GM18873 (cell line): ENCODE measurements at regions not wholly inside any gene's neighbourhood (a gene's known extent, or its start where the extent isn't known, plus 50 kb on each side); places are given as distances from the start of the nearest gene placed in this dataset.
"Not testable (repeated sequence)": the region's sequence is repeated elsewhere in the genome, so short reads cannot be mapped to it uniquely, and the experiment has no call there.

Experiments
- ATAC-seq: cut with Tn5 transposase; IDR thresholded peaks from one replicate; pipeline ENCODE4 v1.9.1; 2021; ENCODE audit warnings: mild to moderate bottlenecking, moderate library complexity, moderate number of reproducible peaks; ENCODE audit not compliant: unreplicated experiment, low FRiP score

DNA sequence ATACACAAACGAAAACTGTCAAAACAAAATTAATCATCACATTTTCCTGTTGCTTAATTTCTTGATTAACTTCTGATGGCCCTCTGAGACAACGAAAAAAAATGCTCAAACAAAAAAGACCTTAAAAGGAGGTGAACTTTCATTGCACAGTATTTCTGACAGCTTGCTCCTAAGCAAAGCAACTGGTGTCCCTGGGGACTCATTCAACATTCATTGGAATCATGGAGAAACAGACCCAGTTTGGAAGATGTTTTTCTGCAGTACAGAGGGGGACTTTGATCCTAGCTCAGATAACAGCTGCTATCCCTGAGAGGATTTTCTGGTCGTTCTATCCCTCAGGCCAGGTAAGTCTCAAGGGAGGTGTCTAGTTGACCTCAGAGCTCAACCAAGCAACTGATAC is 378.7 kb upstream of the ATP11B start:
- no peak for ATAC-seq

DNA sequence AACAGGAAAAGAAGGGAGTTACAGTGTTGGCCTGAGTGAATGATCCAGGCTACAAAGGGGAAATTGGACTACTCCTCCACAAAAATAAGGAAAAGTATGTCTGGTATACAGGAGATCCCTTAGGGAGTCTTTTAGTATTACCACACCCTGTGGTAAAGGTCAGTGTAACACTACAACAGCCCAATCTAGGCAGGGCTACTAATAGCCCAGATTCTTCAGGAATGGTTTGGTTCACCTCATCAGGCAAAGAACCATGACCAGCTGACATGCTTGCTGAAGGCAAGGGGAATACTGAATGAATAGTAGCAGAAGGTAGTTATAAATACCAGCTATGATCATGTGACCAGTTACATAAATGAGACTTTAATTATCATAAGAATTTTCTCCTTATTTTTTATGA is 372.6 kb upstream of the ATP11B start:
- no peak for ATAC-seq

DNA sequence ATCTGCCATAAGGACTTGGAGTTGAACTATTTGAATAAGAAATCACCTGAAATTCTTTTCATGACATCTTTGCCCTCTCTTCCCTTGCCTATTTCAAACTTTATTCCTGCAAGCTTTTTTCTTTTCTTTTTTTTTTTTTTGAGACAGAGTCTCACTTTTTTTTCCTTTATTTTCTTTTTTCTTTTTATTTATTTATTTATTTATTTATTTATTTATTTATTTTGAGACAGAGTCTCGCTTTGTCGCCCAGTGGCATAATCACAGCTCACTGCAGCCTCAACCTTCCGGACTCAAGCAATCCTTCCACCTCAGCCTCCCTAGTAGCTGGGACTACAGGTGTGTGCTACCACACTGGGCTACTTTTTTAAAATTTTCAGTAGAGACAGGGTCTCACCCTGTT is 369.3 kb upstream of the ATP11B start:
- no peak for ATAC-seq

DNA sequence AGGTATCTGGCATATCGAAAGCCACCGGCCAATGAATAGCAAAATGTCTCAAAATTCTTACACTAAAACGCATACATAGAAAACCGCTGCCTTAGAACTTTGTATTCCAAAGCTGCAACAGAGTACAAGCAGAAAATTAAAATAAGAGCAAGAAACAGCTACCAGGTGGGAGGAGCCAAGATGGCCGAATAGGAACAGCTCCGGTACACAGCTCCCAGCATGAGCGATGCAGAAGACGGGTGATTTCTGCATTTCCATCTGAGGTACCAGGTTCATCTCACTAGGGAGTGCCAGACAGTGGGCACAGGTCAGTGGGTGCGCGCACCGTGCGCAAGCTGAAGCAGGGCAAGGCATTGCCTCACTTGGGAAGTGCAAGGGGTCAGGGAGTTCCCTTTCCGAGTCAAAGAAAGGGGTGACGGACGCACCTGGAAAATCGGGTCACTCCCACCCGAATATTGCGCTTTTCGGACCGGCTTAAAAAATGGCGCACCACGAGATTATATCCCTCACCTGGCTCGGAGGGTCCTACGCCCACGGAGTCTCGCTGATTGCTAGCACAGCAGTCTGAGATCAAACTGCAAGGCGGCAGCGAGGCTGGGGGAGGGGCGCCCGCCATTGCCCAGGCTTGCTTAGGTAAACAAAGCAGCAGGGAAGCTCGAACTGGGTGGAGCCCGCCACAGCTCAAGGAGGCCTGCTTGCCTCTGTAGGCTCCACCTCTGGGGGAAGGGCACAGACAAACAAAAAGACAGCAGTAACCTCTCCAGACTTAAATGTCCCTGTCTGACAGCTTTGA is 367.2 kb upstream of the ATP11B start:
- ATAC-seq, result not testable (repeated sequence)

DNA sequence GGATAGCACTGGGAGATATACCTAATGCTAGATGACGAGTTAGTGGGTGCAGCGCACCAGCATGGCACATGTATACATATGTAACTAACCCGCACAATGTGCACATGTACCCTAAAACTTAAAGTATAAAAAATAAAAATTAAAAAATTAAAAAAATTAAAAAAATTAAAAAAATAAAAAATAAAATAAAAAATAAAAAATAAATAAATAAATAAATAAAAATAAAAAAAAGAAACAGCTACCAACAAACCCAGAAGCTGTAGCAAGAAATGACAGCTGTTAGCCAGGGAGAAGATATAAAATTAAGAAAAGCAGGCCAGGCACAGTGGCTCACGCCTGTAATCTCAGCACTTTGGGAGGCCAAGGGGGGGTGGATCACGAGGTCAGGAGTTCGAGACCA is 361.3 kb upstream of the ATP11B start:
- not testable (repeated sequence) for ATAC-seq

DNA sequence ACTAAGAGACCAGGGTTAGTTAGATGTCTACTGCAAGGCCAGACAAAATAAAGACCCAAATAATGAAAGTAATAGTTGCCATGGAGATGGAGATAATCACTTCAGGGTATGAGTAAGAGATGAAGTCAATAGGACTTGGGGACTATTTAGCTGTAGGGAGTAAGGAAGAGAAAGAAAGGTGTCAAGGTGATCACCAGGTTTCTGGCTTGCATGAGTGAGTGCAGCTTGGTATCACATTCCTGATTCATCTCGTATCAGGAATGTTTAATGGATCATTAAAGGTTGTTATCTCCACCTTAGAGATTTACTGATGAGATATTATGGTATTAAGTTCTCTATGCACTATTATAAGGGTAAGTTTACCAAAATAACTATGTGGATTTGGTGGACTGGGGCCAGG is 357.4 kb upstream of the ATP11B start:
- no peak for ATAC-seq

DNA sequence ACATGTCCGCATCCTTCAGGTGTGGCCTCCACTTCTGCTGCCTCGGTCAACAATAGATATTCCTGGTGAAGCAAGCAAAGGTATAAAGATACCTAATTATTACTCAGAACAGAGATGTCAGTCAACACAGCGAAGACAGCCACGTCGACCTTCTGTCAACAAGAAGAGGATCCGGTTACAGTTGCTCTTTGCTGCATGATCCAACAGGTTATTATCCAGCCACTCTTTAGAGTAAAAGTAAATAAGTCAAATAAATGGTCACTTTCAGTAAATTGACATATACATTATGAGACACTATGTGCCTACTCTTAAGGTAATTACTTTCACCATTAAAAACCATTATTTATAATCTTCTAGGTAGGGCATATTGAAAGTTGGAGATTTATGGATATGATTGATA is 356.8 kb upstream of the ATP11B start:
- no peak for ATAC-seq

DNA sequence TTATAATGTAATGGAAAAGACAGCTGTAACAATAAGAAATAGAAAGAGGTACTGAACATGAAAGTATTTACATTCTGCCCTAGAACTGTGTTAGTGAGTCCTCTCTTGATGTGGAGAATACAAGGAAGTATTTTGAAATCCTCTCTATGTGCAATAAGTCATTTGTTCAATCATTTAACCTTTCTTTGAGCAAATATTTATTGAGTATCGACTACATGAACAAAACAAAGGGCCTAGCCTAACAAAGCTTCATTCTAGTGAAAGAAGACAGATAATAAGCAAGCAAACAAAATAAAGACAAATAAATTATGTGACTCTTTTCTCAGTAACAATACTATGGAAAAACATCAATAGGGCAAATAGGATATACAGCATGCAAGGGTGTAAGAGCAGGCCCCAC is 354.9 kb upstream of the ATP11B start:
- no peak for ATAC-seq

DNA sequence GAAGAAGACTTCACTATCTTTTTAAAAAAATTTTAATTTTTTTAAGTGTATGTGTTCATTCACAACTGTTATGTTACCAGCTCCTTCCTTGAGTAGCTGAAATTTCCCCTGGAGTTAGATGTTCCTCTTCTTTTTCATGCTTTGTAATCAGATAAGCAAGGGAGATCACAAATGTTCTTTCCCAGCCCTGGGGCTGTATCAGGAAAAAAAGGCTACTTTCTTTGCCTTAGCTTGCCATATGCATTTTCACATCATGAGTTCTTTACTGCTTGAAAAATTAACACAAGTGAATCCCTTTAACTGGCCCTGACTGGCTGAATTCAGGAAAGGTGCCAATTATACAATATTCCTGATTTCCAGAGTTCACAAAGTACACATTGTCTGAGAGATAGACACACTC is 353.2 kb upstream of the ATP11B start:
- ATAC-seq, result no peak

DNA sequence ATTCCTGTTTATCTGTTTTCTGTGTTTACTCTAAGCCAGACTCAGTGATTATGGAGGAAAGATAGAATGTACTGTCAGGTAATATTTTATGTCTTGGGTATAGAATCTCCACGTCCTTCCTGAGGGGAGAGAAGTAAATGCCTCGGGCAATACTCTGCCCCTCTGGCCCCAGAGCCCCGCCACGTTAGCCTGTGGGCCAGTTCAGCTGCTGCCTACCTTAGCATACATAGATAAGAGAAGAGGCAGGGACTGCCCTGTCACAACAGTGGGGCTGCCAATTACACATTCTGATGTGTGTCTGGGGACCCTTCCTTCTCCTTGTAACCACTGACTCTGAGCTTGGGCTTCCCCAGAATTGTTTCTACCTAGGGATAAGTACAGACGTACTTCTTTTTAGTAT is 347.7 kb upstream of the ATP11B start:
- ATAC-seq, result no peak

DNA sequence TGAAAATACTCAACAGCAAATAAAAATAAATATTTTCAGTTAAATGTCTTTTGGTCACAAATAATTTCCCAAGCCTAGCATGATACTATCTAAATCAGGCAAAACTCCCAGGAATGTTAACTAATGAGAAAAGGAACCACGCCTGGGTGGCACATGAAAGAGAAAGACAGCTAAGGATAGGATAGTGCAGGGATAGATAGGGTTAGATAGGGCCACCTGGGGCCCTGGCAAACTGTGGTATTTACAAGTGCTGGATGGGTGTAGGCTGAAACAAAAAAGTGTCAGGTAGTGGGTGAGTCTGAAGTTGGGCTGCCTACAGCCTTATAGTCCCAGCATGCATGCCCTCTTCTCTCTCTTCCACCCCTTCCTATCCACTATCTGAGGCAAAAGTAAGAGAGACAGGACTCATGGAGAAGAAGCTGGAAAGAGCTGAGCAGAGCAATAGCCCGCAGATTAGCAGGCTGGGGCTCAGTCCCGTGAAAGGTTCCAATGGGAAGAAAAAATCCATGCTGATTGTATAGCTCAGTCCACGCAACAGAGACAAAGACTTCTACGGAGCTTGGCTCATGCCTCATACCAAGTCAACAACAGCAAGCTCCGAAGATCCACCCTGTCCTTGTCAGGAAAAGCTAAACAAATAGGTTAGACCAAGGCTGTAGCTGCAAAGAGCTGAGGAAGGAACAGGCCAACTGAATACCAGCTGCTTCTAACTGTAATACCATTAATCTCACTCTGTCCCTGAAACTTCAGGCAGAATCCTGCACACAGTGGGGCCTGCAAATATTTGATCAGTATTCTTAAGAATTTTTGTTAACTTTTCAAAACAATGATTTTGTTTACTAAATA is 342.1 kb upstream of the ATP11B start:
- ATAC-seq, result no peak

DNA sequence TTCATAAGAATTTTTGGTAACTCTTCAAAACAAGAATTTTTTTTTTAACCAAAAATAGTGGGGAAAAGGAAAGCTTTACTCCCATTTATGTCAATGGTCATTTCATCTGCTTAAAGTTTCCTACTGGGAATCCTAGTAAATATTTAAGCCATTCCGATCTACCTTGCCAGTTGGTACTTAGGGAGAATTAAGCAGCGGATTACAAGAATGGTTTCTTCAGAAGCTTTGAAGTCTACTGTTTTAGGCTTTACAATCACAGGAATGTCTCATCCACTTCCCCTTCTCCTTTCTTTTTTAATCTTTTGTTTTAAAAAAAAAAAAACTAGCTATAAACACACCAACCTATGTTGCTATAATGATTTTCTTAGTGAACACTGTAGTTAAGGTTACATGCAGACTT is 341.4 kb upstream of the ATP11B start:
- ATAC-seq, result no peak

DNA sequence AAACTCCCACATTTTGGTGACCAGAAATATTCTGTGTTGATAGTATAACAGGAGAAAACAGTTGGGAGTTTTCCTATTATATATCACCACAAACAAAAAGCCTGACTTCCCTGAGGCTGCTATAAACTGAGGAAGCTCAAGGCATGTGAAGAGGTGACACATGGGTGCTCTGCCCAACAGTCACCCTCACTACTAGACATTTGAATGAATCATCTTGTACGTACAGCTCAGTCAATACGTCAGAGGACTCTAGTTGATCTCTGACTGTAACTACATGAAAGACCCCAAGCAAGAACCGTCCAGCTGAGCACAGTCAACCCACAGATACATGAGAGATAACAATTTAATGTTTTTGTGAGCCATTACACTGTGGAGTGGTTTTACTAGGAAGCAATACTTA is 338.3 kb upstream of the ATP11B start:
- no peak for ATAC-seq

DNA sequence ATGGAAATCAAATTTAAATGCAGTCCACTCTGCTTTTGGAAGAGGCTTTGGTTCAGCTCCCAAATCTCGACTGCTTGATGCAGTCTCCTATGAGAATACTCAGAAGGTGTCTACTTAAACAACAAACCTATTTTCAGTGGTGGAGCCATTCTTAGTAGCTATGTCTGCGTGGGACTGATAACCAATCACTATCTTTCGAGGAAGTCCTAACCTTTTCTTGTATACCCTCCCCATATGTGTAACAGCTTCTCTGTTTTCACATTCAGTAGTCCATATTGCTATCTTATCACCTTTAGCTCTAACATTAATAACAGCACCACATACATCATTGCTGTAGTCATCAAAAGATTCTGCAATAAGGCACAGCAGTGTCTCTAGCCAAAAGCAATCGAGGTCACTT is 333.0 kb upstream of the ATP11B start:
- no peak for ATAC-seq

DNA sequence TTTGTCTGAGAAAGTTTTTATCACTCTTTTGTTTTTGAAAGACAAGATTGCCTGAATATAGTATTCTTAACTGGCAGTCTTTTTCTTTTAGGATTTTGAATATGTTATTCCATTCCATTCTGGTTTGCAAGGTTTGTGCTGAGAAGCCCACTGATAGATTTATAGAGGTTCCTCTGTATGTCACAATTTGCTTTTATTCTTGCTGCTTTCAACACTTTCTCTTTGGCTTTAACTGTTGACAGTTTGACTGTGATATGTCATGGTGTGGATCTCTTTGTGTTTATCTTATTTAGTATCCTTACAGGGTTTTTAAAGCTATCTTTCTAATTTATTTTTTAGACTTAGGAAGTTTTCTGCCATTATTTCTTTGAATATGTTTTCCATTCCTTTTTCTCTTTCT is 331.2 kb upstream of the ATP11B start:
- ATAC-seq, result no peak

DNA sequence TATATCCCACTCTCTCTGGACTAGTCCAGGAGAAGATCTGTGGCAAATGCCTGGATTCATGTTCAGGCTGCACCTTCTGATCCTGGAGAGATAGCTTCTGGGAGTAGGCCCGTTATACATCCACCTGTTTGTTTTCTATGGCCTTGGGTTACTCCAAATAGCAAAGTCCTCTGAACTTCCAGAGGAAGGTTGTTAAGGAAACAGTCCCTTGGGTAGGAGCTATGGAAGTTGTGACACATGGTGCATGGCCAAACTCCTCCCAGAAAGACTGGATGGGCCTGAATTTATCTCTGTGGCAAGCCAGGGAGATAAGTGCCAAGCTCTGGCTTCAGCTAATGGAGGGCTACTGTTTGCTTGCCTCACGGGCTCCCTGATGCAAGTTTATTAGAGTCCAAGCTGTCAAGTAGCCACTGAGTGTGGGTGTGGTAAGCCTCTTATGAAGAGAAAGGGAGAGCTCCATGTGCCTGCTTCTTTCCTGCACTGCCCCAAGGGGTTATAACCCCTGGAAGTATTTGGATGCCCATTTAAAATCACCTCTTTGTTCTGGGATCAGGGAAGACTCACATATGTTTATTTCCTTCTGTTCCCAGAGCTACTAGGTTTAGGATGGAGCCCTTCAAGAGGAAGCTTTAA is 328.7 kb upstream of the ATP11B start:
- no peak for ATAC-seq

DNA sequence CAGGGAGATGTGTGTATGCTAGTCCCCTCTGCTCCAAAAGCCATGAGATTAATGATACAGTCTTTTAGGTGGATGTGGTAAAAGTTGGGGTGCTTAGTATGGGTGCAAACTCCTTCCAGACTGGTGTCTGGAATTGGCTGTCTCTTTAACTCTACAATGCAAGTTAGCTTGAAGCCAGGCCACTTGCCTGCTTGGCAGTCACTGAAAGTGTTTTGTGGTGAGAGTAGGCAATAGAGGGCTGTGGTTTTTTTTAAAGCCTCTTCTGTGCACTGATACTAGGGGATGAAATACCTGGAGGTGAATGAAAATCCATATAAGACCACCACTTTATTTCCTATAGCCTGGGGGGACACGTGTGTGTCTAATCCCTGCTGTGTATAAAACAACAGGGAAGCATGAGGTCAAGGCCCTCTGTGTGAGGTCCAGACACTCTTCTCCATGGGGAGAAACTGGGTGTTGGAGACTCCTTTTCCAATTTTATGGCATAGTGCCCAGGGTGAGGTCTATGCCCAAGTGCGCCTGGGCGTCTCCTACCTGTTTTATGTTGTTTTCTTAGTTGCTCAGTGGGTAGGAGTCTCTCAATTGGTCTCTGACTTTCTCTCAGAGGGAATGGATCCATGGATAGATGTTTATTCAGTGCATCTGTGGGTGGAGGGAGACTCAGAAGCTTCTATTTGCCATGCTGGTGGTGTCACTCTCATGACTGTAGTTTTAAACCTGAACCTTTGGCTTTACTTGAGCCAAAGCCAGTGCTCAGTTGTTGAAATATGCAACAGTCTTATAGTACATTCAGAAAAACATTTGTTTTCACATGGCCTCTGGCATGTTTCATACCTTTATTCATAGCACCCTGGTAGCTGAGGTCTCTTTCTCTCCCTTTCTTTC is 327.8 kb upstream of the ATP11B start:
- no peak for ATAC-seq

DNA sequence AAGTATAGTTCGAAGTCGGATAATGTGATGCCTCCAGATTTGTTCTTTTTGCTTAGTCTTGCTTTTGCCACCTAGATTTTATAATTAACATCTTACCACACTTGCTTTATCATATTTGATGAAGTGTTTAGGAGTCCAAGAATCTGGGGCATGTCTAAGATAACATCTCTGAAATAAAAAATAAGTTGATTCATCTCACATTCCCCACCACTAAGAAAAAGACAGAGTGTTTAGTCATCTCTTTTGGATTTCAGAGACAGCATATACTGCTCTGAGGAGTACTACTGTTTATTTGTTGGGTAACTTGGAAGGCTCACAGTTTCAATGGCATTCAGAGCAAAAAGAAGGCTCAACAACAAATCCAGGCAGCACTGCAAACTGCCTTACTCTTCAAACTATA is 324.2 kb upstream of the ATP11B start:
- ATAC-seq, result no peak

DNA sequence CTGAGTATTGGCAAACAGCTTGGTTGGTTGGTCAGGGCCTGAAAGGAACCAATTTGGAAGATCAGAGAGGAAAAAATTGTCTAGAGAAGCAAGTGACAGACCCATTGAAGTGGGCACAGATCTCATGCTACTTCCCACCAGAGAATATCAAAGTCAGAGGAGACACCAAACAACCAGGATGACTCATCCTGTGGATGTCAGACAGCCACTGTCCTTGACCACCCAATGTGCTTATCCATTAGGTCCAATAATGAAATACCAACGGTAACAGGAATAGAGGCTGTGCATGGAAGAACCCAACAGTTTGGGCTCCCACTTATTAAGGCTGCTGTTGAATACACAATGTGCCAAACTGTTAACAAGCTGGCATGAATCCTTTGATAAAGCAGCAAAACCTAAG is 323.1 kb upstream of the ATP11B start:
- no peak for ATAC-seq

DNA sequence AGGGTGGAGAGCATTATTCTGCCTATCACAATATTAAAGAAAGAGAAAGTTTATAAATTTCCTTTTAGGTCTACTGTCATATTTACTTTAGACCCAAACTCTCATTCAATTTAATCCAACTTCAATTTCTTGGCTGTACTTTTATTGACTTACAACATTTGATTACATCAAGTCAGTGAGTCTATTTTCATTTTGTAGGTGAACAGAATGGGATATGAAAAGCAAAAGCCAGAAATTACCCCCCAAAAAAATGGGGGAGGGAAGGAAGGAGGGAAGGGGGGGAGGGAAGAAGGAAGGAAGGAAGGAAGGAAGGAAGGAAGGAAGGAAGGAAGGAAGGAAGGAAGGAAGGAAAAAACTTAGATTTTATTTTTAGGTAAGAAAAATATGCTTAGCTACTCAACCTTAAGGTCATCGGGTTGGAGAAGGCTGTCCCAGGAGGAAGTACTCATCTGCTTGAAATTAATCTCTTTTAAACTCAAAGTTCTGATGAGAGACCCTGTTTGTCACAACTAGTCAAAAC is 320.1 kb upstream of the ATP11B start:
- no peak for ATAC-seq
